Transverse colon (tissue), 4 donors: ENCODE measurements at regions not wholly inside any gene's neighbourhood (a gene's known extent, or its start where the extent isn't known, plus 50 kb on each side); places are given as distances from the start of the nearest gene placed in this dataset.

ENCODE experiments used
- CTCF ChIP-seq, 5 experiments: fragments of 200-600 bp in 3 of 5; fragments of 450-650 bp in 2 of 5; sonication (generic) in 3 of 5; IDR thresholded peaks; 1 replicate in 2 of 5; 2 replicates in 3 of 5; pipeline ENCODE4 v1.5.1; 2016 to 2017; ENCODE audit warnings: antibody characterized with exemption in 5 of 5, inconsistent platforms in 3 of 5, mild to moderate bottlenecking in 2 of 5, moderate library complexity in 1 of 5
- EP300 ChIP-seq: sonication (generic); formaldehyde crosslinking; IDR thresholded peaks from one replicate; pipeline ENCODE4 v1.6.1; 2017; ENCODE audit warnings: antibody characterized with exemption, low read depth
- POLR2A ChIP-seq: fragments of 450-650 bp; IDR thresholded peaks from one replicate; pipeline ENCODE4 v1.6.1; 2016; ENCODE audit warnings: antibody characterized with exemption, mild to moderate bottlenecking, moderate library complexity
- POLR2AphosphoS5 ChIP-seq, 3 donors: sonication (generic); formaldehyde crosslinking; IDR thresholded peaks; one replicate each; pipeline ENCODE4 v1.6.1; 2016; ENCODE audit warnings: antibody characterized with exemption in 3 of 3

GRCh38 chrY:7336023-7336873, 424.7 kb upstream of the AMELY start:
- no peak for TF ChIP-seq CTCF (IDR thresholded peaks at IDR 0.05)
- TF ChIP-seq EP300, result no peak
- TF ChIP-seq POLR2AphosphoS5 (IDR thresholded peaks at IDR 0.05), result no peak
- no peak for TF ChIP-seq POLR2A
